ENCODE measurements at regions not wholly inside any gene's neighbourhood (a gene's known extent, or its start where the extent isn't known, plus 50 kb on each side); places are given as distances from the start of the nearest gene placed in this dataset.

- TF ChIP-seq CTCF (conservative IDR thresholded peaks at IDR 0.05; ENCODE audit: low read depth in 2 of 2) (no peak), EZH2 (IDR thresholded peaks at IDR 0.05; ENCODE audit: low read depth, unreplicated experiment) (no peak)
Measured at GRCh38 chr3:95334461-95334860, 1271.6 kb downstream of the NSUN3 start.

Data from GM23338 (cell line).